Hematopoietic multipotent progenitor cell (in vitro differentiated cells): ENCODE measurements at regions not wholly inside any gene's neighbourhood (a gene's known extent, or its start where the extent isn't known, plus 50 kb on each side); places are given as distances from the start of the nearest gene placed in this dataset.
"Not testable (repeated sequence)": the region's sequence is repeated elsewhere in the genome, so short reads cannot be mapped to it uniquely, and the experiment has no call there.

Experiments
- DNase-seq, 3 donors: peaks; one replicate each; pipeline ENCODE4 v3.0.0-alpha.2; 2011 to 2015; ENCODE audit warnings: low read depth in 2 of 3, low spot score in 2 of 3

DNA sequence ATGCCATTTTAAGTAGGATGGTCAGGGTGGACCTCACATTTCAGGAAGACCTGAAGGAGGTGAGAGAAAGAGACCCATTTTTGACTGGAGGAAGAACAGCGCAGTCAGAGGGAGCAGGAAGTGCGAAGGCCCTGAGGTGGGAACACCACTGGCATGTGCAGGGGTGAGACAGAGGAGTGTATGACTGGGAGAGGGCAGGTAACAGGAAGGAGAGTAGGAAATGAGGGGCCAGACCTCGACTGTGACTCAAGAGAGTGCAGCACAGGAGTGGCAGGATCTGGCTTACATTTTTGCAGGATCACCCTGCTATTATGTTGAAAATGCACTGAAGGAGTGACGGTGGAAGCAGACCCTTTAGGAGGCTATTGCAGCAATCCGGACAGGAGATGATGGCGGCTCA, 117.7 kb upstream of the CDYL start:
- DNase-seq, result no peak

- no peak for DNase-seq
Observed at GRCh38 chr6:4656106-4656505, 120.1 kb upstream of the CDYL start.

DNA sequence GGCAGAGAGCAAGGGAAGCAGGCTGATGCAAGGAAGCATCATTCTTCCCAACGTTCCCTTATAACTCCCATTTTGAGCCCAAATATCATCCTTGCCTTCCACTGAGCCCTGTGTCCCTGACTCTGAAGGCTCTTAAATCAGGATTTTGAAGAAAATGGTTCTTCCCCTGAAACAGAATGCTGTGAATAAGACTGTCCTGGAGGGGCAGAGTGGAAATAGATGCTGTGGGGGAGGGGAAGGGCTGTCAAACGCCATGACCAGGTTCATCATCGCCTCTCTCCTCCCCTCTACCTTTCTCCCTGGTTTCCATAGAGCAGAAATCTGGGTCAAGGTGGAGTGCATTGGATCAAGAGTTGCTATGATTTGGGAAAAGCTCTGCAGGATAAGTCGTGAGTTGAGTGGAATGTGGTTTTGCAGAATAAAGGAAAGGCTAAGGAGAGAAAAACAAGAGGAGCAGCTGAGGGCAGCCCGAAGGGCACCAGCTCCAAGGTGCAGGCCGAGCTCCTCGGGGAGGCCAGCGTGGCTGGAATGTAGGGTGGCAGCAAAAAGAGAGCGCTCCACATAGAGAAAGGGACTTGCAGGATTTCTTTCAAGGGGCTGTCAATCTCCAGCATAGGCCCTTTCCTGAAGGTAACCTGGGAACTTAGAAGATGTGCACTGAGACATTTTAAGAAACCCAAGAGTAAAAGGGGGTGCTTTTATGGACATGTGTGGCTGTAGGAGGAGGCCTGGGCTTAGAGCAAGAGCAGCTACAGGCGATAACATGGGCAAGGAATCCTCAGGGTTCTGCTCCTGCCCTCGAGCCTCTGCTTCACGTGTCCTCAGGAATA, 120.8 kb upstream of the CDYL start:
- no peak for DNase-seq

- DNase-seq, result no peak
Observed at GRCh38 chr6:4653141-4653540, 123.1 kb upstream of the CDYL start.

DNA sequence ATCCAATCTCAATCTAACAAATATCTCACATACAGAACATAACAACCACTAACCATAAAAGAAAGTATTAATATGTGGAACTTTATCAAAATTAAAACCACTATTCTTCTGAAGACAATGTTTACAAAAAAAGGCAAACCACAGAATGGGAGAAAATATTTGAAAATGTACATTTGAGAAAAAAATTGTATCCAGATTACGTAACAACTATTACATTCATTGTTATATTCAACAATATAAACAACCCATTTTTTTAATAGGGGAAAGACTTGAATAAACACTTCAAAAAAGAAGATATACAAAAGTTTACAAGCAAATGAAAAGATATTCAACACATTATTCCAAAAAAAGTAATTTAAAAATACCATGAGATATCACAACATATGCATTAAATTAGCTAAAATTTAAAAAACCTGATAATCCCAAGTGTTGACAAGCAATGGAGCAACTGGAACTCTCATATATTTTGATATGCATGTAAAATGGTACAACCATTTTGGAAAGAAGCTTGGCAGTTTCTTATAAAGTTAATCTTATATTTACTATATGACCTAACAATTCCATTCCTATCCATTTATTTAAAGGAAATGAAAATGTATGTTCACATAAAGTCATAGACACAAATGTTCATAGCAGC, 124.3 kb upstream of the CDYL start:
- no peak for DNase-seq

DNA sequence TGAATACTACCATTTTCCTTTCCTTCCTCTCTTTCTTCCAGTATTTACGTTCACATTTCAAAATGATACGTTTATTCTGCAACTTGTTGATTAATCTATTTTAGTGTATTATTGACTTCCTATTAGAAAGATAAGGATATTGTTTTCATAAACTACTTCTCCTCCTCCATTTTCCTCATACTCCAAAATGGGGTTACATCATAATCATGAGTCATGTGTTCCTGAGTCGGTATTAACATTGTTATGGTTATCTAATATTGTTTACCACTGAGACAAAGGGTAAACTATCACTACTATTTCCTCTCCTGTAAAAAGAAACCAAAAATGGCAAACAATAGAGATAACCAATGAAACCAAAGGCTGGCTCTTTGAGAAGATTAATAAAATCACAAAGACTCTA, 126.5 kb upstream of the CDYL start:
- no peak for DNase-seq

DNA sequence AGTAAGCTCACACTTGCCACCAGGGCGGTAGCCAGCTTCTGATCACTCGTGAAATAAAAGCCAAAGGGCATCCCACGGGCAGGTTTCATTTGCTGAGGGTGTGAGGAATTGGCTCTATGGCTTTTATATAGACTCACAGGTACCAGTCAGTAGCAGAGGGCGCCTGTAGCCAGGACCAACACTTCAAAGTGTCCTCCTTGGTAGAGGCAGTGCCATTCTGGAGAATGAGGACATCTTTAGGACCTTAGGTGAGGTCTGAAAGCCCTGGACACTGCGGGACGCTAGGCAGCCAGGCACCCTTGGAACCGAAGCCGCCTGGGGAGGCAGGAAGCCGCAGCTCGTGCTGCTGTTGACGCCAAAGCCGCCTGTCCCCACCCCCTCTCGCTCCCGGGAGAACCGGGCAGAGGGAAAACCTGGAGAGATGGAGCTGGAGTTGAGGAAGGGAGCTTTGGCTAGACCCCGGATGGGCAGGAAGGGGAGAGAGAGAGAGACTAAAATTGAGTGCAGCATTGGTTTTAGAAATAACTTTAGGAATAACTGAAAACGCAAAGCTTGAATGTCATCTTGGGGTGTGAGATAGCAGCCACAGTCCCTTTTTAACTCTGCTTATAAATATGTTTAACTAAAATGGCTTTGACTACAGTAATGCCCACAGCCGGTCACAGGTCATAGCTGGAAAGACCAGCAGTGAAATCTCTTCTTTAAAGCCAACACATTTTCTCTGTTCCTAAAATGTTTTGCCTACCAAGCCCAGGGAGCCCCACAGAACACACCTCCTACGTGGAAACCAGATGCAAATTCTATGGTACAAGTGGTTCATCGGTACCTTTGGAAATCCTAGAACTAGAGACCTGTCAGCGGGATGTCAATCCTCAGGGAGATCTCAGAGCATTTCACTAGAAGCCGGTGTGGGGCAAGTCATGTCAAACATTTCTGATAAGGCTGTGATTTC, 128.5 kb upstream of the CDYL start:
- DNase-seq, result peak in 2 of 3 donors; percentile 25 to 44

GRCh38 chr6:4645713-4646360, 130.4 kb upstream of the CDYL start:
- DNase-seq, result no peak

- no peak for DNase-seq
Observed at GRCh38 chr6:4644996-4645395, 131.2 kb upstream of the CDYL start.

- DNase-seq, result no peak
Observed at GRCh38 chr6:4641461-4641860, 134.7 kb upstream of the CDYL start.

GRCh38 chr6:4640139-4640538, 136.1 kb upstream of the CDYL start:
- no peak for DNase-seq

GRCh38 chr6:4638641-4639040, 137.6 kb upstream of the CDYL start:
- DNase-seq, result no peak

GRCh38 chr6:4637691-4638433, 138.3 kb upstream of the CDYL start:
- no peak for DNase-seq

GRCh38 chr6:4636881-4637224, 139.4 kb upstream of the CDYL start:
- DNase-seq, result no peak

DNA sequence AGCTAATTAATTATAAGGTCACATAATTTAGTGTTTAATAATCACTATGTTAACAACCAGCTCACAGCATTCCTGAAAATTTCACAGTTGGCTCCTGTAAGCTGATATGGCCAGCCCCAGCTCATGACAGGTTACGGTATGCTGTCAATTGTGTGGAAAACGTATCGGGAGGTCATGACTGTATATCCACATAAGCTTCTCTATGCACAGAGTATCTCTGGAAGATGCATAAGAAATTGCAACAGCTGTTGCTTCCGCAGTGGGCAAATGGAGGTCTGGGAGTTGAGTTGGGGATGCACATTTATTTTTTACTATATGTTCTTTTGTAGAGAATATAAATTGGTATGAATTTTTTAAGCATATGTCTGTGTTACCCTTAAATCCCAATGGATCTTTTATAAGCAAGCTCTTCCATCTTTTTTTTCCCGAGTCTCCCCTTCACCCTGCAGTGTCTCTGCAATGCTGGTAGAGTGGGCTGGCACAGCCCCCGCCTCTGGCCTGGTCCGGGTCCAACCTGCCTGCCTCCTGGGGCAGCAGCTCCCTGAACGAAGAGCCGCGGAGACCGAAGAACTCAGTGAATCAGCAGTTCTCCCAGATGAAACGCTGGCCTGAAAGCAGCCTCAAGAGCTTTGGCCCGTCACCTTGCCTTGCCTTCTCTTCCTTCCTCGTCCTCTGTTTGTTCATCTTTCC, 139.9 kb upstream of the CDYL start:
- DNase-seq, result no peak

DNA sequence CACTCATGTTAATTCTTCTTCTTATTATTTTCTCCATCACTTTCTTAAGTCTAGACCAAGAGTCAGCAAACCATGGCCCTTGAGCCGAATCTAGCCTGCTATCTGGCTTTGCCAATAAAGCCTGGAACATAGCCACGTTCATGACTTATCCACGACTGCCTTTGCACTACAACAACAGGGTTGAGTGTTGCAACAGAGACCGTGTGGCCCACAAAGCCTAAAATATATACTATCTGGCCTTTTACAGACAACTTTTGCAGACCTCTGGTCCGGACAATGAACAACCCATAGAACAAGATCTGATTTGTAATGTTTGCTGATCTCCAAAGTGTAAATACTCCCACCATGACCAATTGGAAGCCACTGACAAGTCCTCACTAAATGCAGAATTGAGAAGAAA, 140.5 kb upstream of the CDYL start:
- no peak for DNase-seq

GRCh38 chr6:4632421-4632820, 143.8 kb upstream of the CDYL start:
- DNase-seq, result no peak

GRCh38 chr6:4629789-4630188, 146.4 kb upstream of the CDYL start:
- not testable (repeated sequence) for DNase-seq

DNA sequence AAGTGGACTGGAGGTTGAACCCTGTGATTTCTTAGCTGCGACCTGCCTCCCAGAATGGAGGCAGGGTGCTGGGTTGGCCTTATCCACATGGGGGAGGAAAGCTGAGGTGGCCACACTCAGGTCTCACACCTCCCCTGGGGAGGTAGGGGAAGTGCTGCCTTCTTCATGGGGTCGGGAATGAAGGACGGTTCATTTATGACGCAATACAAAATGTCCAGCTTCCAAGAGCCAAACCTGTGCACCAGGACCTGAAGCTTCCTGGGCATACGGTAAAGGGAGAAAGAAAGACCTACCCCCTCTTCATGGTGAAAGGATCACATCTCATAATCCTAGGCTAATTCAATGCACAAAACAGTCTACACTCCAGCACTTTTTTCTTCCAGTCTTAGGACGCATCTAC, 150.6 kb upstream of the CDYL start:
- no peak for DNase-seq

- DNase-seq, result no peak
Observed at GRCh38 chr6:4624726-4625125, 151.5 kb upstream of the CDYL start.
